Gastrocnemius medialis (tissue), 4 donors: ENCODE measurements at regions not wholly inside any gene's neighbourhood (a gene's known extent, or its start where the extent isn't known, plus 50 kb on each side); places are given as distances from the start of the nearest gene placed in this dataset.

Source experiments
- CTCF ChIP-seq, 5 experiments: fragments of 450-650 bp in 3 of 5; fragments of 200-600 bp in 2 of 5; sonication (generic) in 2 of 5; IDR thresholded peaks in 4 of 5; conservative IDR thresholded peaks in 1 of 5; 1 replicate in 4 of 5; 2 replicates in 1 of 5; pipeline ENCODE4 v1.5.1; 2016 to 2019; ENCODE audit warnings: antibody characterized with exemption in 5 of 5, mild to moderate bottlenecking in 3 of 5, moderate library complexity in 3 of 5
- POLR2A ChIP-seq, 2 donors: fragments of 450-650 bp; IDR thresholded peaks; one replicate each; pipeline ENCODE4 v1.6.1; 2017; ENCODE audit warnings: antibody characterized with exemption in 2 of 2, mild to moderate bottlenecking in 2 of 2, moderate library complexity in 2 of 2

- TF ChIP-seq CTCF (IDR thresholded peaks at IDR 0.05 in 4 of 5, conservative IDR thresholded peaks at IDR 0.05 in 1 of 5), result no peak
- no peak for TF ChIP-seq POLR2A (IDR thresholded peaks at IDR 0.05)
Observed at GRCh38 chr13:89061821-89062220, 1390.7 kb downstream of the SLITRK5 start.
